GM23338 (cell line): ENCODE measurements at regions not wholly inside any gene's neighbourhood (a gene's known extent, or its start where the extent isn't known, plus 50 kb on each side); places are given as distances from the start of the nearest gene placed in this dataset.
"Not testable (repeated sequence)": the region's sequence is repeated elsewhere in the genome, so short reads cannot be mapped to it uniquely, and the experiment has no call there.

Experiments
- ATAC-seq: fragments of 200-7000 bp; cut with Tn5 transposase; 3 replicates; pipeline ENCODE4 v1.9.1; 2020
- DNase-seq: peaks from one replicate; pipeline ENCODE4 v3.0.0-alpha.2; 2015; ENCODE audit warnings: low spot score
- H2AFZ ChIP-seq: fragments of 200-600 bp; sonication (generic); 2 replicates; pipeline ENCODE4 v1.8.0; 2016; ENCODE audit warnings: antibody characterized with exemption, mild to moderate bottlenecking, moderate library complexity
- H3F3A ChIP-seq: fragments of 200-600 bp; sonication (generic); replicated peaks from 2 replicates; pipeline ENCODE4 v1.8.0; 2017; ENCODE audit warnings: antibody characterized with exemption, mixed run types, low read depth
- H3K27ac ChIP-seq: fragments of 200-600 bp; sonication (generic); 2 replicates; pipeline ENCODE4 v1.6.1; 2016; ENCODE audit warnings: low read depth
- H3K27me3 ChIP-seq: fragments of 200-600 bp; sonication (generic); 2 replicates; pipeline ENCODE4 v1.8.0; 2016; ENCODE audit warnings: mild to moderate bottlenecking, mixed run types, moderate library complexity; ENCODE audit not compliant: insufficient read depth
- H3K36me3 ChIP-seq: fragments of 200-600 bp; sonication (generic); 2 replicates; pipeline ENCODE4 v1.8.0; 2016; ENCODE audit warnings: mild to moderate bottlenecking; ENCODE audit not compliant: insufficient read depth
- H3K4me1 ChIP-seq: fragments of 200-600 bp; sonication (generic); 2 replicates; pipeline ENCODE4 v1.8.0; 2016; ENCODE audit warnings: mild to moderate bottlenecking, moderate library complexity; ENCODE audit not compliant: insufficient read depth
- H3K4me2 ChIP-seq: fragments of 200-600 bp; sonication (generic); 2 replicates; pipeline ENCODE4 v1.7.1; 2017; ENCODE audit warnings: mixed run types
- H3K4me3 ChIP-seq: fragments of 200-600 bp; sonication (generic); 2 replicates; pipeline ENCODE4 v1.6.1; 2016; ENCODE audit warnings: mixed run types
- H3K79me2 ChIP-seq: fragments of 200-600 bp; sonication (generic); replicated peaks from 2 replicates; pipeline ENCODE4 v1.8.0; 2017; ENCODE audit warnings: mild to moderate bottlenecking; ENCODE audit not compliant: insufficient read depth
- H3K9me2 ChIP-seq: fragments of 200-600 bp; sonication (generic); 2 replicates; pipeline ENCODE4 v1.8.0; 2017; ENCODE audit not compliant: insufficient read depth
- H4K20me1 ChIP-seq: fragments of 200-600 bp; sonication (generic); replicated peaks from 2 replicates; pipeline ENCODE4 v1.8.0; 2017; ENCODE audit warnings: mild to moderate bottlenecking; ENCODE audit not compliant: insufficient read depth
- H3K27ac Mint-ChIP-seq: 2 replicates; pipeline ENCODE4 v1.8.0; 2020; ENCODE audit warnings: inconsistent platforms, mild to moderate bottlenecking, moderate library complexity, mixed read lengths
- H3K27me3 Mint-ChIP-seq: 3 replicates; pipeline ENCODE4 v1.8.0; 2022; ENCODE audit warnings: low read depth, mild to moderate bottlenecking, moderate library complexity, mixed read lengths, inconsistent platforms; ENCODE audit not compliant: insufficient read depth, poor library complexity
- H3K36me3 Mint-ChIP-seq: 3 replicates; pipeline ENCODE4 v1.8.0; 2021; ENCODE audit warnings: low read depth, mild to moderate bottlenecking, inconsistent platforms, moderate library complexity, mixed read lengths
- H3K4me1 Mint-ChIP-seq: 3 replicates; pipeline ENCODE4 v1.8.0; 2020; ENCODE audit warnings: mild to moderate bottlenecking, inconsistent platforms, mixed read lengths
- H3K4me3 Mint-ChIP-seq: 3 replicates; pipeline ENCODE4 v1.8.0; 2021; ENCODE audit warnings: moderate library complexity, mild to moderate bottlenecking, inconsistent platforms, mixed read lengths
- H3K9me3 Mint-ChIP-seq: 3 replicates; pipeline ENCODE4 v1.8.0; 2020; ENCODE audit warnings: moderate library complexity, mild to moderate bottlenecking, inconsistent platforms, mixed read lengths

- not testable (repeated sequence) for H3K27ac Mint-ChIP-seq, H3K9me2 ChIP-seq, H3K27ac ChIP-seq, H3K4me1 Mint-ChIP-seq, H3K4me2 ChIP-seq, H3K27me3 ChIP-seq, H3K36me3 ChIP-seq, ATAC-seq, H2AFZ ChIP-seq, H3K36me3 Mint-ChIP-seq, H3K4me3 Mint-ChIP-seq, H3K27me3 Mint-ChIP-seq, H4K20me1 ChIP-seq, H3K4me3 ChIP-seq, DNase-seq, H3F3A ChIP-seq, H3K4me1 ChIP-seq, H3K79me2 ChIP-seq
- H3K9me3 Mint-ChIP-seq, result peaks cover 21% of the 10 kb centered on the region; the same call in 2 of the 3 replicates
Observed at GRCh38 chr13:109257761-109258157, 528.6 kb downstream of the IRS2 start.
